K562 (cell line): ENCODE measurements at regions not wholly inside any gene's neighbourhood (a gene's known extent, or its start where the extent isn't known, plus 50 kb on each side); places are given as distances from the start of the nearest gene placed in this dataset.

Source experiments
- ATAC-seq: fragments of 200-7000 bp; cut with Tn5 transposase; 3 replicates; pipeline ENCODE4 v1.9.1; 2020; ENCODE audit warnings: moderate library complexity
- BruUV-seq: library from RNA; stranded (reverse); fragments of 400-500 nt; replicated peaks from 2 replicates; lab custom pipeline; 2021; lab: Mats Ljungman, UMichigan
- CTCF ChIA-PET: fragments of 300-600 bp; formaldehyde crosslinking; extraction: SDS; loops from one replicate; lab custom pipeline; 2021; ENCODE audit warnings: low intra/inter-chr PET ratio; lab: Yijun Ruan, JAX
- POLR2A ChIA-PET: fragments of 300-600, 350-650 bp; sonication (Branson Sonifier 250); formaldehyde crosslinking; extraction: SDS; loops from one replicate; lab custom pipeline; 2021; ENCODE audit warnings: antibody characterized with exemption, inconsistent platforms; lab: Yijun Ruan, JAX
- DNase-seq, 4 experiments: peaks; one replicate each; pipeline versions ENCODE4 v3.0.0 to v3.0.0-alpha.2; 2011 to 2018; ENCODE audit warnings: low spot score in 3 of 4, mixed read lengths in 3 of 4; ENCODE audit errors: extremely low read depth in 1 of 4
- FAIRE-seq: peaks from 2 replicates; lab custom pipeline; 2011; peaks lifted over from hg19 to GRCh38; lab: Jason Lieb, UNC
- H2AFZ ChIP-seq: 2 replicates; pipeline ENCODE4 v1.6.0; 2011; ENCODE audit warnings: low read depth, low read length, control low read depth, inconsistent platforms
- H3K27ac ChIP-seq: fragments of 200-600 bp; 3 replicates; pipeline ENCODE4 v1.8.0; 2011; ENCODE audit warnings: low read depth, mild to moderate bottlenecking, control low read depth, inconsistent platforms, low read length, moderate library complexity, mixed read lengths; ENCODE audit errors: extremely low read depth
- H3K27me3 ChIP-seq, 2 experiments: fragments of 300-600 bp in 1 of 2; 2 replicates in 1 of 2; 3 replicates in 1 of 2; pipeline versions ENCODE4 v1.6.0 to v1.8.0; 2011; ENCODE audit warnings: inconsistent platforms in 2 of 2, low read length in 2 of 2, mild to moderate bottlenecking in 1 of 2, mixed read lengths in 1 of 2, moderate library complexity in 1 of 2; ENCODE audit not compliant: control insufficient read depth in 2 of 2, insufficient read depth in 2 of 2
- H3K36me3 ChIP-seq: fragments of 300-600 bp; 3 replicates; pipeline ENCODE4 v1.8.0; 2011; ENCODE audit warnings: mild to moderate bottlenecking, low read length, inconsistent platforms; ENCODE audit not compliant: control insufficient read depth, insufficient read depth
- H3K4me1 ChIP-seq, 2 experiments: fragments of 200-600 bp in 1 of 2; replicated peaks in 1 of 2; 2 replicates in 1 of 2; 3 replicates in 1 of 2; pipeline versions ENCODE4 v1.5.1 to v1.8.0; 2011; ENCODE audit warnings: inconsistent platforms in 2 of 2, low read length in 2 of 2, mild to moderate bottlenecking in 1 of 2, mixed read lengths in 1 of 2, moderate library complexity in 1 of 2; ENCODE audit not compliant: control insufficient read depth in 2 of 2, insufficient read depth in 2 of 2
- H3K4me2 ChIP-seq: 2 replicates; pipeline ENCODE4 v1.6.1; 2011; ENCODE audit warnings: low read length, control low read depth, inconsistent platforms, mixed read lengths; ENCODE audit not compliant: insufficient read depth
- H3K4me3 ChIP-seq: fragments of 200-600 bp; sonication (generic), shearing (Covaris generic); 2 replicates; pipeline ENCODE4 v1.5.1; 2016; ENCODE audit warnings: control low read depth, inconsistent platforms
- H3K79me2 ChIP-seq: fragments of 200-600 bp; 3 replicates; pipeline ENCODE4 v1.8.0; 2011; ENCODE audit warnings: low read length, inconsistent platforms; ENCODE audit not compliant: control insufficient read depth, insufficient read depth
- H3K9ac ChIP-seq, 2 experiments: 2 replicates each; pipeline versions ENCODE4 v1.6.0 to v1.6.1; 2011; ENCODE audit warnings: low read depth in 2 of 2, low read length in 2 of 2, control low read depth in 1 of 2, inconsistent platforms in 1 of 2, mild to moderate bottlenecking in 1 of 2, mixed read lengths in 1 of 2; ENCODE audit not compliant: insufficient read depth in 1 of 2
- H3K9me1 ChIP-seq: one replicate; pipeline ENCODE4 v1.6.0; 2011; ENCODE audit warnings: inconsistent platforms, mild to moderate bottlenecking, low read length, moderate library complexity; ENCODE audit not compliant: control insufficient read depth, insufficient read depth
- H3K9me3 ChIP-seq: replicated peaks from 2 replicates; pipeline ENCODE4 v1.5.1; 2011; ENCODE audit warnings: low read depth, low read length, inconsistent platforms; ENCODE audit not compliant: control insufficient read depth, insufficient read depth
- H4K20me1 ChIP-seq: replicated peaks from 2 replicates; pipeline ENCODE4 v1.6.1; 2011; ENCODE audit warnings: low read length, inconsistent platforms, mixed read lengths; ENCODE audit not compliant: control insufficient read depth, insufficient read depth
- HDAC3 ChIP-seq: fragments of 450-650 bp; IDR thresholded peaks from 2 replicates; pipeline ENCODE4 v1.6.1; 2018; ENCODE audit warnings: borderline replicate concordance, mild to moderate bottlenecking, moderate library complexity; ENCODE audit not compliant: partially characterized antibody
- HNRNPH1 ChIP-seq: fragments of 200-400 bp; formaldehyde crosslinking; optimal IDR thresholded peaks from 2 replicates; pipeline ENCODE3; 2017; ENCODE audit warnings: low read depth, mild to moderate bottlenecking, low read length, moderate library complexity
- HNRNPLL ChIP-seq: fragments of 200-400 bp; formaldehyde crosslinking; IDR thresholded peaks from 2 replicates; pipeline ENCODE4 v1.6.1; 2017; ENCODE audit warnings: low read length, low read depth, mild to moderate bottlenecking; ENCODE audit not compliant: poor library complexity, severe bottlenecking
- MECOM ChIP-seq: fragments of 250-450 bp; sonication (Bioruptor Pico); IDR thresholded peaks from 2 replicates; pipeline ENCODE4 v1.8.0; 2022; ENCODE audit warnings: inconsistent platforms
- NFXL1 ChIP-seq: fragments of 450-650 bp; formaldehyde crosslinking; IDR thresholded peaks from 2 replicates; pipeline ENCODE4 v1.4.0; 2021; ENCODE audit warnings: mild to moderate bottlenecking
- NR3C1 ChIP-seq: sonication (generic); formaldehyde crosslinking; IDR thresholded peaks from 2 replicates; pipeline ENCODE4 v1.8.1; 2022; ENCODE audit warnings: missing genetic modification reagents
- NR4A1 ChIP-seq, 2 experiments: fragments of 250-450 bp in 1 of 2; fragments of 450-650 bp in 1 of 2; sonication (Bioruptor Pico) in 1 of 2; IDR thresholded peaks; 2 replicates each; pipeline versions ENCODE4 v1.4.0 to v1.6.1; 2016 to 2020; ENCODE audit warnings: mild to moderate bottlenecking in 2 of 2, missing compliant biosample characterization in 1 of 2, missing genetic modification characterization in 1 of 2, moderate library complexity in 1 of 2
- SOX6 ChIP-seq: fragments of 450-650 bp; IDR thresholded peaks from 2 replicates; pipeline ENCODE4 v1.6.1; 2014; ENCODE audit warnings: mild to moderate bottlenecking
- U2AF2 ChIP-seq: fragments of 200-400 bp; formaldehyde crosslinking; optimal IDR thresholded peaks from 2 replicates; pipeline ENCODE3; 2017; ENCODE audit warnings: low read depth, mild to moderate bottlenecking, low read length
- WHSC1 ChIP-seq: IDR thresholded peaks from one replicate; pipeline ENCODE4 v1.6.1; 2012; ENCODE audit warnings: low read length, control low read depth, inconsistent platforms
- ZNF212 ChIP-seq: fragments of 450-650 bp; formaldehyde crosslinking; IDR thresholded peaks from 2 replicates; pipeline ENCODE4 v1.4.0; 2020; ENCODE audit warnings: mild to moderate bottlenecking
- ZNF551 ChIP-seq: fragments of 250-450 bp; sonication (Bioruptor Pico); IDR thresholded peaks from 2 replicates; pipeline ENCODE4 v1.5.0; 2021; ENCODE audit warnings: mild to moderate bottlenecking, moderate library complexity
- ZNF583 ChIP-seq: fragments of 250-450 bp; sonication (Bioruptor Pico); IDR thresholded peaks from 2 replicates; pipeline ENCODE4 v1.4.0; 2020
- WGBS: fragments of 100-300 bp; shearing (Covaris generic); methylation state at CpG from one replicate; pipeline ENCODE4 v1.1.6; 2016; ENCODE audit warnings: low coverage, mixed read lengths; ENCODE audit not compliant: insufficient coverage; ENCODE audit errors: missing lambda C conversion rate; 5-methylcytosine and 5-hydroxymethylcytosine counted together
- in situ Hi-C: fragments of 300-500 bp; cut with MboI; formaldehyde crosslinking; loops from 4 replicates; pipeline ENCODE4 v1.15.0; 2018; ENCODE audit warnings: inconsistent platforms, mixed read lengths
- intact Hi-C: fragments of 100-400 bp; cut with micrococcal nuclease; formaldehyde crosslinking; loops from 2 replicates; pipeline ENCODE4 v1.14.2; 2022
- TF ChIP-seq, protein P1 (sequence below): sonication (generic); IDR thresholded peaks from 2 replicates; pipeline ENCODE4 v1.6.1; 2016

DNA sequence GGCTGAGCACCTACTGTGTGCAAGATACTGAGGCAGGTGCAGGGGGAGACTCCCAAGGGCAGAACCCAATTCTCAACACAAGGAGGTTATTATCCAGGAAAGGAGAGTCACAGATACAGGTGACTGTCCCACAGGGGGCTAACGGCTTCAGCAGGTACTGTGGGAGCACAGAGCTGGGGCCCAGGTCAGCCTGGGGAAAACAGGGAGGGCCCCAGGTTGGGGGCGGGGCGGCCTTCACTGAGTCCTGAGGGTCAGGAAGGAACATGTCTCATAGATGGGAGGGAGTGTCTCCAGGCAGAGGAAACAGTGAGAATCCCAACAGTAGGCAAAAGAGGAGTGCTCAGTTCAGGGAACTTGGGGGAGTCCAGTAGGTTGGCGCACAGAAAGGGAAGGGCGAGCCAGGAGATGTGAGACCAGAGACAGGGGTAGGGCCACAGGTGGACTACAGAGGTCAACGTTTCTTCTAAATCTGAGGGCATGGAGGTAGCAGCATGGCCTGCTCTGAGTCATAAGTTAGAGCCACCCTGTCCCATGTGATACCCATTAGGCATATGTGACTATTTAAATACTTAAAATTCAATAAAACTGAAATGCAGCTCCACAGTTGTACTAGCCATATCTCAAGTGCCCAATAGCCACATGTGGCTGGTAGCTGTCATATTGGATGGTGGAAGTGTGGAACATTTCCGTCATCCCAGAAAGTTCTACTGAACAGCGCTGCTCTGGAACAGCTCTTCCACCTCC lies 157.2 kb downstream of the TTC32 start:
- H3K9me3 ChIP-seq, result no peaks in the 10 kb centered on the region
- ChIA-PET CTCF (no interaction called here), POLR2A (interaction anchor here (0.7 kb wide), 1 partner anchor 8 kb away, joined by 3 read pairs; no protein-coding TSS in a partner anchor)
- in situ Hi-C loops (no loop called here), intact Hi-C loops (loop anchor here (10.0 kb wide), 1 partner anchor 120 kb away; no protein-coding TSS in a partner anchor)
- DNase-seq (no peak), FAIRE-seq (no peak), ATAC-seq (no peak)
- no peaks in the 10 kb centered on the region for H3K79me2 ChIP-seq
- H3K4me3 ChIP-seq, result no peak overlapping the region
- H3K9ac ChIP-seq, result no peak overlapping the region
- no peaks in the 10 kb centered on the region for H3K9me1 ChIP-seq
- H4K20me1 ChIP-seq, result no peaks in the 10 kb centered on the region
- H3K27ac ChIP-seq, result no peak overlapping the region
- no TSS peak for BruUV-seq
- TF ChIP-seq ZNF551 (CRISPR knock-in tag), result no peak
- no peak for TF ChIP-seq NR4A1 (CRISPR knock-in tag; IDR thresholded peaks at IDR 0.05)
- no peak for TF ChIP-seq NR4A1 (tag; IDR thresholded peaks at IDR 0.05)
- no peak overlapping the region for H3K4me2 ChIP-seq
- H2AFZ ChIP-seq, result no peak overlapping the region
- 1% methylated on average over 8 of the region's 8 CpGs for WGBS
- no peaks in the 10 kb centered on the region for H3K4me1 ChIP-seq
- H3K27me3 ChIP-seq, result peaks cover 0 to 17% of the 10 kb centered on the region in 2 experiments; a peak in 3 of 5 replicates
- no peaks in the 10 kb centered on the region for H3K36me3 ChIP-seq

GRCh38 chr2:19743641-19744040 lies 158.1 kb downstream of the TTC32 start:
- Histone ChIP-seq H3K4me2 (no peak overlapping the region), H3K9ac (no peak overlapping the region), H3K27me3 (peaks cover 0 to 20% of the 10 kb centered on the region in 2 experiments; a peak in 3 of 5 replicates), H3K9me1 (no peaks in the 10 kb centered on the region), H3K4me3 (no peak overlapping the region), H3K27ac (no peak overlapping the region), H2AFZ (no peak overlapping the region), H3K9me3 (no peaks in the 10 kb centered on the region), H3K79me2 (no peaks in the 10 kb centered on the region), H3K4me1 (no peaks in the 10 kb centered on the region), H4K20me1 (no peaks in the 10 kb centered on the region), H3K36me3 (no peaks in the 10 kb centered on the region)
- intact Hi-C loops (loop anchor here (10.0 kb wide), 1 partner anchor 121 kb away; no protein-coding TSS in a partner anchor), in situ Hi-C loops (no loop called here)
- no peak for ATAC-seq
- FAIRE-seq, result no peak
- no TSS peak for BruUV-seq
- ChIA-PET POLR2A (no interaction called here), CTCF (no interaction called here)
- 5% methylated on average over 5 of the region's 5 CpGs for WGBS
- DNase-seq, result no peak
- TF ChIP-seq MECOM (CRISPR knock-in tag) (no peak), SOX6 (no peak), HNRNPLL (no peak), U2AF2 (no peak), NR3C1 (CRISPR knock-in tag) (no peak), HDAC3 (no peak), ZNF212 (CRISPR knock-in tag) (no peak), WHSC1 (no peak), HNRNPH1 (no peak), NFXL1 (CRISPR knock-in tag) (no peak), ZNF583 (CRISPR knock-in tag) (no peak)
- TF ChIP-seq, protein P1, sequence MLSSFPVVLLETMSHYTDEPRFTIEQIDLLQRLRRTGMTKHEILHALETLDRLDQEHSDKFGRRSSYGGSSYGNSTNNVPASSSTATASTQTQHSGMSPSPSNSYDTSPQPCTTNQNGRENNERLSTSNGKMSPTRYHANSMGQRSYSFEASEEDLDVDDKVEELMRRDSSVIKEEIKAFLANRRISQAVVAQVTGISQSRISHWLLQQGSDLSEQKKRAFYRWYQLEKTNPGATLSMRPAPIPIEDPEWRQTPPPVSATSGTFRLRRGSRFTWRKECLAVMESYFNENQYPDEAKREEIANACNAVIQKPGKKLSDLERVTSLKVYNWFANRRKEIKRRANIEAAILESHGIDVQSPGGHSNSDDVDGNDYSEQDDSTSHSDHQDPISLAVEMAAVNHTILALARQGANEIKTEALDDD, result no peak
